Suprapubic skin (tissue), 3 donors: ENCODE measurements at regions not wholly inside any gene's neighbourhood (a gene's known extent, or its start where the extent isn't known, plus 50 kb on each side); places are given as distances from the start of the nearest gene placed in this dataset.

Experiments used
- CTCF ChIP-seq, 2 donors: fragments of 200-600 bp in 1 of 2; fragments of 450-650 bp in 1 of 2; sonication (generic) in 1 of 2; IDR thresholded peaks; one replicate each; pipeline ENCODE4 v1.5.1; 2016 to 2019; ENCODE audit warnings: antibody characterized with exemption in 2 of 2, mild to moderate bottlenecking in 1 of 2, moderate library complexity in 1 of 2
- EP300 ChIP-seq: sonication (generic); formaldehyde crosslinking; IDR thresholded peaks from one replicate; pipeline ENCODE4 v1.6.1; 2017; ENCODE audit warnings: antibody characterized with exemption
- POLR2A ChIP-seq, 2 donors: fragments of 450-650 bp; IDR thresholded peaks; one replicate each; pipeline ENCODE4 v1.6.1; 2017; ENCODE audit warnings: antibody characterized with exemption in 2 of 2, mild to moderate bottlenecking in 2 of 2, moderate library complexity in 2 of 2

DNA sequence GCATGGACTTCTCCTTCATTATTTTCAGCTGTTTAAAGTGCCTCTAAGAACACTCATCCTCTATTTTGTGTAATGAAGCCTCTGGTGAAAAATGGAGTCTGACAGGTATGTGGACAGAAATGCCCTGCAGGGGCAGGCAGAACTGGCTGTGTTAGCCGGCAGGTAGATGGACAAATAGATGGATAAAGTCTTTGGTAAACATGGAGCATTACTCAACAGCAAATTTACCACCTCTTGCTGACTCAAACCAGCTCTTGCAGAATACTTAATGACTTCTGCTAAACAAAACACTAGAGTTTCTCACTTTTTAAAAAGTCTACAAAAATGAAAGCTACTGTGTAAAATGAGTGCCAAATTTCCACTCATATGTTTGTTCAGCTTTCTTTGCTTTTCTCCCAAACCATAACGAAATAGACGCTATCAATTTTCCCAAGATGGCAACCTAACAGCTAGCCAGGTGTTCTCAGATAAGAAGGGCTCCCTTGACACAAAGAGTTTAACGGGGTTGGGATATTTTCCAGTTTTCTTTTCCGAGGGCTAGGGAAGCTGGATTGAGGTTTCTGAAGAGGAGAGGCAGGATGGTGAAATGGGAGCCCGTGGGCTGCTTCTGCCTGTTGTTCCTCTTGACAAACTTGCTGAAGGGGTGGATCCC is 71.9 kb upstream of the HABP2 start:
- TF ChIP-seq CTCF (IDR thresholded peaks at IDR 0.05): no peak
- TF ChIP-seq POLR2A (IDR thresholded peaks at IDR 0.05): no peak
- no peak for TF ChIP-seq EP300
